Heart left ventricle (tissue), 16 donors: ENCODE measurements at regions not wholly inside any gene's neighbourhood (a gene's known extent, or its start where the extent isn't known, plus 50 kb on each side); places are given as distances from the start of the nearest gene placed in this dataset.
"Not testable (repeated sequence)": the region's sequence is repeated elsewhere in the genome, so short reads cannot be mapped to it uniquely, and the experiment has no call there.

Experiments
- ATAC-seq, 4 donors: fragments of 200-7000 bp; cut with Tn5 transposase; one replicate each; pipeline ENCODE4 v1.9.1; 2020 to 2022; ENCODE audit warnings: moderate library complexity in 4 of 4, mild to moderate bottlenecking in 3 of 4, moderate number of reproducible peaks in 1 of 4
- DNase-seq, 5 donors: peaks; one replicate each; pipeline ENCODE4 v3.0.0-alpha.2; 2020
- H3K27ac ChIP-seq, 12 donors: fragments of 200-600 bp; sonication (generic) in 4 of 12; one replicate each; pipeline versions ENCODE4 v1.5.0 to v1.8.0; 2016 to 2022; ENCODE audit warnings: mild to moderate bottlenecking in 2 of 12
- H3K27me3 ChIP-seq, 9 donors: fragments of 200-600 bp; sonication (generic) in 2 of 9; one replicate each; pipeline versions ENCODE4 v1.5.1 to v1.8.0; 2016 to 2022; ENCODE audit warnings: mild to moderate bottlenecking in 3 of 9
- H3K36me3 ChIP-seq, 9 donors: fragments of 200-600 bp; sonication (generic) in 2 of 9; one replicate each; pipeline versions ENCODE4 v1.5.0 to v1.8.0; 2018 to 2022; ENCODE audit warnings: mild to moderate bottlenecking in 2 of 9
- H3K4me1 ChIP-seq, 12 donors: fragments of 200-600 bp; sonication (generic) in 4 of 12; one replicate each; pipeline versions ENCODE4 v1.5.0 to v1.8.0; 2016 to 2022; ENCODE audit warnings: mild to moderate bottlenecking in 3 of 12
- H3K4me3 ChIP-seq, 12 donors: fragments of 200-600 bp; sonication (generic) in 4 of 12; one replicate each; pipeline versions ENCODE4 v1.5.0 to v1.8.0; 2017 to 2022; ENCODE audit warnings: mild to moderate bottlenecking in 9 of 12, moderate library complexity in 4 of 12
- H3K9me3 ChIP-seq, 12 donors: fragments of 200-600 bp; sonication (generic) in 4 of 12; one replicate each; pipeline versions ENCODE4 v1.5.0 to v1.8.0; 2016 to 2022; ENCODE audit warnings: mild to moderate bottlenecking in 1 of 12
- CTCF ChIP-seq, 12 donors: fragments of 200-600 bp; sonication (generic) in 4 of 12; IDR thresholded peaks; one replicate each; pipeline versions ENCODE4 v1.5.0 to v1.8.0; 2018 to 2022; ENCODE audit warnings: antibody characterized with exemption in 12 of 12, mild to moderate bottlenecking in 5 of 12
- POLR2A ChIP-seq, 2 donors: fragments of 450-650 bp; IDR thresholded peaks; one replicate each; pipeline ENCODE4 v1.6.1; 2017; ENCODE audit warnings: antibody characterized with exemption in 2 of 2, mild to moderate bottlenecking in 2 of 2, moderate library complexity in 2 of 2
- WGBS, 4 donors: extraction: QIAGEN DNeasy Blood & Tissue Kit in 2 of 4; methylation state at CpG; one replicate each; pipeline versions ENCODE4 v1.1.5 to v1.1.7; 2013 to 2018; 5-methylcytosine and 5-hydroxymethylcytosine counted together
- intact Hi-C, 10 donors: fragments of 100-400 bp; cut with DNase I; formaldehyde crosslinking; loops; one replicate each; pipeline versions ENCODE4 v1.11.1 to v1.14.2; 2022
- donor health status: ischemic (EF 13 %, LVEDD 7.1; RV severe dilation, severe dysfunction).
- donor health status: healthy with polysubstance abuse.
- donor health status: DM: no; HTN: yes; CAD: no.
- donor health status: DM: no; HTN: no; CAD: no.
- donor health status: ischemic (EF 25% LVEDD 6.9; RV normal size, moderate dysfunction).
- donor health status: ischemic (EF 25% LVEDD 5.7; RV mildly dilated, moderate dysfunction).
- donor health status: healthy.
- donor health status: DM: yes; HTN: yes; CAD: no.
- donor health status: ischemic (EF 35%, LVEDD 5.7; RV mildly dilated, moderate dysfunction).
- donor health status: nonischemic (EF 11% LVEDD 7.7; RV severe dilation, severe dysfunction).
- donor health status: DM: yes; HTN: yes; CAD: no.
- donor health status: PGD.
- donor health status: ischemic (EF 29% LVEDD 5.4; RV normal size, mild dysfunction).
- donor health status: nonischemic (EF 23%, LVEDD 6.1; RV moderate dilation, normal function).

DNA sequence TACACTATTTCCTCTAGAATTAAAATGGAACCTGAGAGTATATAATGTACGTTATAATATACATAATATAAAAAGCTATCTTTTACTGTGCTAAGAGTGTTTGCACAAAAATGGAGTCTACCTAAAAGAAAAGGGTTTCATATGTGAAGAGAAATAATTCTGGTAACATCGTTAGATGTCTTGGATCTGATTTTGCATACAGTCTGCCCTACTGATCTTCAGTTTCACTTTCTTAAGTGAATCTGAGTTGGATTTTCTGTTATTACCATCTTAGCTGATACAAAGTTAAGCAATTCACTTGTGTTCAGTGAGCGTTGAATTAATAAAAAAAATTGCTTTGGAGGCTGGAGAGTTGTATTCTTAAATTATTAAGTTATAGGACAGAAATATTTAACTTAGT, 502.1 kb upstream of the TMEFF2 start:
- no peak for ATAC-seq
- TF ChIP-seq POLR2A (IDR thresholded peaks at IDR 0.05) (no peak), CTCF (IDR thresholded peaks at IDR 0.05) (no peak)
- Histone ChIP-seq H3K36me3 (no peaks in the 10 kb centered on the region), H3K27ac (no peak overlapping the region), H3K9me3 (no peaks in the 10 kb centered on the region), H3K27me3 (no peaks in the 10 kb centered on the region), H3K4me3 (no peak overlapping the region), H3K4me1 (no peaks in the 10 kb centered on the region)
- intact Hi-C loops, result no loop called here
- no peak for DNase-seq
- 82 to 87% (median 85%) methylated on average over 3 of the region's 3 CpGs for WGBS, 4 donors

DNA sequence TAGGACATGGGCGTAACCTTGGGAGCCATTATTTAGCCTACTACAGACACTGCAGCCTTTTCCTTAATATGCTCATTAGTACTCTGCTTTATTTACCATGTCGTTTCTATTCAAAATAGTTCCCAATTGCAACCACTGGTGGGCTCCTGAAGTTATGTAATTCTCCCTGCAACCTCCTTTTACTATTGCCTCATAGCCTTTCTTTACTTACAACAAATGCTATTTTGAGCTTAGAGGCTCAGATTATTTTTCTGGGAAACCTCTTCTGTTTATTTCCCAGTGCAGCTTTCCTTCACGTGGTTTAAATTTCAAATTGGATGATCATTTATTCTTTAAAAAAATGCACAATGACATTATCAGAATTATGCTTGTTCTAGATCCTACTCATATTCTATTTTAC, 492.3 kb upstream of the TMEFF2 start:
- Histone ChIP-seq H3K36me3 (no peaks in the 10 kb centered on the region), H3K4me1 (no peaks in the 10 kb centered on the region), H3K27ac (no peak overlapping the region), H3K9me3 (no peaks in the 10 kb centered on the region), H3K4me3 (no peak overlapping the region), H3K27me3 (no peaks in the 10 kb centered on the region)
- ATAC-seq (no peak), DNase-seq (no peak)
- TF ChIP-seq POLR2A (IDR thresholded peaks at IDR 0.05) (no peak), CTCF (IDR thresholded peaks at IDR 0.05) (no peak)
- intact Hi-C loops, result no loop called here
- WGBS, 4 donors, result 52 to 62% (median 55%) methylated on average over 3 of the region's 3 CpGs

- H3K4me3 ChIP-seq, H3K9me3 ChIP-seq, H3K27me3 ChIP-seq, H3K36me3 ChIP-seq, DNase-seq, intact Hi-C loops, H3K4me1 ChIP-seq, H3K27ac ChIP-seq, ATAC-seq: not testable (repeated sequence)
- 96 to 97% (median 96%) methylated on average over 27 of the region's 27 CpGs for WGBS, 4 donors
These were observed 487.8 kb upstream of the TMEFF2 start for GRCh38 chr2:192682511-192682910.

DNA sequence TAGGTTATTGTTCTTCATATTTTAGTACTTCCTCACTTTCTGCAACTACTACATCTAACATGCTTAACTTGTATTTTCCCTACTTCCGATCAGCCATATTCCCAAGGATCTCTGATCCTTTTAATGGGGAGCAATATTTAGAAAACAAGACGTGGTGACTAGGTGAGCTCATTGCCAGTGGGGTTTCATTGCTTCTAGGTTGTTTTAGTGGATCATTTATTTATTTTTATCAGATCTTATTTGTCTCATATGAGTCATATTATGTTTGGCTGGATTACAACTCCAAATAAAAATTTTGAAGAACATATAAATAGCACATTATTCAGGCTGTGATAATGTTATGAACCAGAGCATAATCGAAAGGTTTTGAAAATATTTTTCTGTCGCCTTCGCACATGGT, 480.9 kb upstream of the TMEFF2 start:
- TF ChIP-seq POLR2A (IDR thresholded peaks at IDR 0.05), result no peak
- TF ChIP-seq CTCF (IDR thresholded peaks at IDR 0.05), result no peak
- H3K27ac ChIP-seq, result no peak overlapping the region
- H3K4me1 ChIP-seq, result no peaks in the 10 kb centered on the region
- no peak for DNase-seq
- H3K36me3 ChIP-seq, result no peaks in the 10 kb centered on the region
- no peaks in the 10 kb centered on the region for H3K27me3 ChIP-seq
- H3K4me3 ChIP-seq, result no peak overlapping the region
- no peak for ATAC-seq
- WGBS, 4 donors, result 84 to 88% (median 86%) methylated on average over 5 of the region's 5 CpGs
- no peaks in the 10 kb centered on the region for H3K9me3 ChIP-seq
- intact Hi-C loops, result no loop called here

- Histone ChIP-seq H3K36me3 (no peaks in the 10 kb centered on the region), H3K4me3 (no peak overlapping the region), H3K9me3 (no peaks in the 10 kb centered on the region), H3K27ac (no peak overlapping the region), H3K27me3 (no peaks in the 10 kb centered on the region), H3K4me1 (no peaks in the 10 kb centered on the region)
- no peak for DNase-seq
- WGBS, 4 donors, result 83 to 88% (median 86%) methylated on average over 8 of the region's 8 CpGs
- intact Hi-C loops, result no loop called here
- no peak for TF ChIP-seq CTCF (IDR thresholded peaks at IDR 0.05)
- no peak for TF ChIP-seq POLR2A (IDR thresholded peaks at IDR 0.05)
- ATAC-seq, result no peak
These were observed 474.9 kb upstream of the TMEFF2 start for GRCh38 chr2:192669505-192670091.

DNA sequence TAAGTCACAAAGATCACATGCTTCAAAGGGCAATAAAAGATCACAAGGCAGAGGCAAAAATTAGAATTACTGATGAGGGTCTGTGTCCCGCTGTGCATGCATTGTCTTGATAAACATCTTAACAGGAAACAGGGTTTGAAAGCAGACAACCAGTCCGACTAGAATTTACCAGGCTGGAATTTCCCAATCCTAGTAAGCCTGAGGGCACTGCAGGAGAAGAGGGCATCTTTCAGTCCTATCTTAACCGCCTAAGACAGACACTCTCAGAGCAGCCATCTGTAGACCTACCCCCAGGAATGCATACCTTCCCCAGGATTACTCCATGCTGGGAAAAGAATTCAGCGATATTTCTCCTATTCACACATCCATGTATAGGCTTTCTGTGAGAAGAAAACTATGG, 465.8 kb upstream of the TMEFF2 start:
- DNase-seq, ATAC-seq, H3K4me1 ChIP-seq, H3K36me3 ChIP-seq, H3K4me3 ChIP-seq, intact Hi-C loops, H3K27me3 ChIP-seq, H3K27ac ChIP-seq, H3K9me3 ChIP-seq: not testable (repeated sequence)
- 72 to 79% (median 73%) methylated on average over 4 of the region's 4 CpGs for WGBS, 4 donors
